HCT116 (cell line): ENCODE measurements at regions not wholly inside any gene's neighbourhood (a gene's known extent, or its start where the extent isn't known, plus 50 kb on each side); places are given as distances from the start of the nearest gene placed in this dataset.

ENCODE experiments used
- ATAC-seq: fragments of 200-7000 bp; cut with Tn5 transposase; 2 replicates; pipeline ENCODE4 v1.9.1; 2020; ENCODE audit warnings: mild to moderate bottlenecking, moderate library complexity
- BruUV-seq: library from RNA; stranded (reverse); fragments of 400-500 nt; replicated peaks from 2 replicates; lab custom pipeline; 2021; lab: Mats Ljungman, UMichigan
- CTCF ChIA-PET: fragments of 300-600 bp; sonication (Branson Sonifier 250); formaldehyde crosslinking; loops from one replicate; lab custom pipeline; 2021; ENCODE audit warnings: antibody characterized with exemption; lab: Charles Lee
- POLR2A ChIA-PET: fragments of 300-600, 350-600 bp; sonication (Branson Sonifier 250); formaldehyde crosslinking; loops from one replicate; lab custom pipeline; 2021; ENCODE audit warnings: antibody characterized with exemption; lab: Charles Lee
- RAD21 ChIA-PET, 2 experiments: fragments of 300-600 bp; sonication (Branson Sonifier 250); formaldehyde crosslinking; loops; one replicate each; lab custom pipeline; 2023; ENCODE audit warnings: low total read pairs in 2 of 2; ENCODE audit not compliant: uncharacterized antibody in 2 of 2, unreplicated experiment in 2 of 2, low non-redundant PET in 1 of 2; lab: Charles Lee
- DNase-seq: peaks from one replicate; pipeline ENCODE4 v3.0.0-alpha.2; 2010; ENCODE audit warnings: low read depth, low spot score
- H2AFZ ChIP-seq: fragments of 200-600 bp; shearing (Covaris generic), sonication (generic); 2 replicates; pipeline ENCODE4 v1.6.1; 2017; ENCODE audit warnings: low read depth, mixed run types, mixed read lengths, antibody characterized with exemption, low read length; ENCODE audit not compliant: poor library complexity, severe bottlenecking
- H3K27ac ChIP-seq: 2 replicates; pipeline ENCODE4 v1.5.1; 2012; ENCODE audit warnings: low read depth, low read length
- H3K27me3 ChIP-seq: fragments of 200-600 bp; sonication (generic); 2 replicates; pipeline ENCODE4 v1.6.1; 2016; ENCODE audit warnings: mixed run types, low read length, mixed read lengths; ENCODE audit not compliant: insufficient read depth
- H3K36me3 ChIP-seq, 2 experiments: fragments of 200-500 bp in 1 of 2; fragments of 200-600 bp in 1 of 2; sonication (Bioruptor generic) in 1 of 2; sonication (generic) in 1 of 2; 2 replicates each; pipeline versions ENCODE4 v1.5.1 to v1.6.1; 2014 to 2016; ENCODE audit warnings: low read length in 2 of 2, inconsistent platforms in 1 of 2, mixed read lengths in 1 of 2, mixed run types in 1 of 2; ENCODE audit not compliant: insufficient read depth in 2 of 2, control insufficient read depth in 1 of 2
- H3K4me1 ChIP-seq, 2 experiments: fragments of 200-600 bp in 1 of 2; sonication (generic) in 1 of 2; 2 replicates each; pipeline versions ENCODE4 v1.5.1 to v1.6.1; 2012 to 2017; ENCODE audit warnings: low read length in 2 of 2, inconsistent platforms in 1 of 2, mild to moderate bottlenecking in 1 of 2, mixed read lengths in 1 of 2, mixed run types in 1 of 2, moderate library complexity in 1 of 2; ENCODE audit not compliant: insufficient read depth in 2 of 2, control insufficient read depth in 1 of 2
- H3K4me2 ChIP-seq: fragments of 200-600 bp; sonication (generic); 2 replicates; pipeline ENCODE4 v1.6.1; 2017; ENCODE audit warnings: mixed run types, low read length, mixed read lengths
- H3K4me3 ChIP-seq, 2 experiments: fragments of 200-600 bp in 1 of 2; sonication (generic) in 1 of 2; replicated peaks in 1 of 2; 2 replicates each; pipeline ENCODE4 v1.5.1; 2011 to 2016; ENCODE audit warnings: low read length in 2 of 2, control low read depth in 1 of 2, low read depth in 1 of 2, mild to moderate bottlenecking in 1 of 2, mixed read lengths in 1 of 2, mixed run types in 1 of 2
- H3K79me2 ChIP-seq: fragments of 200-600 bp; sonication (generic); 2 replicates; pipeline ENCODE4 v1.6.1; 2017; ENCODE audit warnings: mild to moderate bottlenecking, mixed run types, low read length, moderate library complexity, mixed read lengths; ENCODE audit not compliant: insufficient read depth
- H3K9ac ChIP-seq: fragments of 200-600 bp; sonication (generic); 2 replicates; pipeline ENCODE4 v1.6.1; 2016; ENCODE audit warnings: low read length, mixed read lengths
- H3K9me2 ChIP-seq: fragments of 200-600 bp; sonication (generic), shearing (Covaris generic); 2 replicates; pipeline ENCODE4 v1.6.1; 2017; ENCODE audit warnings: mixed run types, mild to moderate bottlenecking, moderate library complexity; ENCODE audit not compliant: insufficient read depth
- H3K9me3 ChIP-seq, 2 experiments: fragments of 200-500 bp in 1 of 2; fragments of 200-600 bp in 1 of 2; sonication (Bioruptor generic) in 1 of 2; sonication (generic) in 1 of 2; 2 replicates each; pipeline ENCODE4 v1.6.1; 2014 to 2017; ENCODE audit warnings: low read length in 2 of 2, mixed read lengths in 2 of 2, inconsistent platforms in 1 of 2, low read depth in 1 of 2, mild to moderate bottlenecking in 1 of 2, mixed run types in 1 of 2, moderate library complexity in 1 of 2; ENCODE audit not compliant: control insufficient read depth in 1 of 2, insufficient read depth in 1 of 2
- H4K20me1 ChIP-seq: fragments of 200-600 bp; sonication (generic), shearing (Covaris generic); 2 replicates; pipeline ENCODE4 v1.6.1; 2017; ENCODE audit warnings: mixed run types, mild to moderate bottlenecking, moderate library complexity; ENCODE audit not compliant: insufficient read depth
- CBX3 ChIP-seq: IDR thresholded peaks from 2 replicates; pipeline ENCODE4 v1.6.1; 2012; ENCODE audit warnings: low read depth
- CEBPB ChIP-seq: IDR thresholded peaks from 2 replicates; pipeline ENCODE4 v1.6.1; 2012; ENCODE audit warnings: low read depth
- CTCF ChIP-seq, 3 experiments: fragments of 200-600 bp in 1 of 3; sonication (generic) in 1 of 3; IDR thresholded peaks in 2 of 3; conservative IDR thresholded peaks in 1 of 3; 2 replicates each; pipeline ENCODE4 v1.5.1; 2012 to 2017; ENCODE audit warnings: low read depth in 2 of 3, low read length in 2 of 3, antibody characterized with exemption in 1 of 3, borderline replicate concordance in 1 of 3, control low read depth in 1 of 3, mild to moderate bottlenecking in 1 of 3, mixed read lengths in 1 of 3, mixed run types in 1 of 3, moderate library complexity in 1 of 3; ENCODE audit not compliant: insufficient read depth in 1 of 3
- EGR1 ChIP-seq: IDR thresholded peaks from 2 replicates; pipeline ENCODE4 v1.6.1; 2012; ENCODE audit warnings: low read depth
- ELF1 ChIP-seq: IDR thresholded peaks from 2 replicates; pipeline ENCODE4 v1.6.1; 2012; ENCODE audit warnings: low read depth, borderline replicate concordance
- FOSL1 ChIP-seq: IDR thresholded peaks from 2 replicates; pipeline ENCODE4 v1.6.1; 2012; ENCODE audit warnings: low read depth
- JUND ChIP-seq: IDR thresholded peaks from 2 replicates; pipeline ENCODE4 v1.6.1; 2012
- MAX ChIP-seq: IDR thresholded peaks from 2 replicates; pipeline ENCODE4 v1.6.1; 2012
- SIN3A ChIP-seq: IDR thresholded peaks from 2 replicates; pipeline ENCODE4 v1.6.1; 2012; ENCODE audit warnings: low read depth
- SP1 ChIP-seq: IDR thresholded peaks from 2 replicates; pipeline ENCODE4 v1.6.1; 2012; ENCODE audit warnings: low read depth
- TCF7L2 ChIP-seq: IDR thresholded peaks from 2 replicates; pipeline ENCODE4 v1.7.0; 2011; ENCODE audit warnings: borderline replicate concordance, inconsistent platforms; ENCODE audit not compliant: insufficient read depth, insufficient read length; ENCODE audit errors: extremely low read depth
- YY1 ChIP-seq: IDR thresholded peaks from 2 replicates; pipeline ENCODE4 v1.6.1; 2011; ENCODE audit warnings: low read length, low read depth, moderate library complexity, mild to moderate bottlenecking; ENCODE audit not compliant: insufficient replicate concordance; ENCODE audit errors: extremely low read depth
- ZFX ChIP-seq: fragments of 450-650 bp; IDR thresholded peaks from 2 replicates; pipeline ENCODE4 v1.6.1; 2017
- ZNF274 ChIP-seq: fragments of 200-500 bp; sonication (Bioruptor generic); IDR thresholded peaks from 2 replicates; pipeline ENCODE4 v1.6.1; 2014; ENCODE audit warnings: mild to moderate bottlenecking, low read depth, low read length, inconsistent platforms
- intact Hi-C: fragments of 100-400 bp; cut with micrococcal nuclease; formaldehyde crosslinking; loops from 2 replicates; pipeline ENCODE4 v1.10.0; 2022

GRCh38 chr14:89000007-89000942 lies 175.8 kb downstream of the TTC8 start:
- H3K9me3 ChIP-seq: no peaks in the 10 kb centered on the region
- RAD21 ChIA-PET: no interaction called here
- no peaks in the 10 kb centered on the region for H3K36me3 ChIP-seq
- POLR2A ChIA-PET: interaction anchor here (0.8 kb wide), 1 partner anchor 12 kb away, joined by 3 read pairs; no protein-coding TSS in a partner anchor
- DNase-seq (peak; percentile 53), ATAC-seq (peak; percentile 93)
- peak overlapping the region; percentile 36 for H2AFZ ChIP-seq
- no peaks in the 10 kb centered on the region for H3K27me3 ChIP-seq
- no peaks in the 10 kb centered on the region for H4K20me1 ChIP-seq
- peak overlapping the region in 1 of 2 experiments; percentile 9; a peak in 1 of 4 replicates for H3K4me3 ChIP-seq
- peak overlapping the region; percentile 54 for H3K4me2 ChIP-seq
- BruUV-seq: no TSS peak
- H3K27ac ChIP-seq: no peak overlapping the region
- CTCF ChIA-PET: no interaction called here
- peaks cover 10 to 23% of the 10 kb centered on the region in 2 experiments for H3K4me1 ChIP-seq
- TF ChIP-seq TCF7L2 (peak; percentile 31), JUND (peak; percentile 58), FOSL1 (peak; percentile 64), EGR1 (0 out of 2 replicates have a peak, but pooled peaks have one; percentile 26), CEBPB (peak; percentile 88), MAX (no peak), ZNF274 (no peak), ZFX (no peak), YY1 (no peak), SIN3A (no peak), CBX3 (0 out of 2 replicates have a peak, but pooled peaks have one; percentile 23), CTCF (IDR thresholded peaks at IDR 0.05 in 2 of 3, conservative IDR thresholded peaks at IDR 0.05 in 1 of 3; ENCODE audit: borderline replicate concordance in 1 of 3, insufficient read depth in 1 of 3, low read depth in 2 of 3, low read length in 2 of 3) (no peak), ELF1 (no peak), SP1 (peak; percentile 42; the same call in 1 of the 2 replicates)
- H3K9me2 ChIP-seq: no peaks in the 10 kb centered on the region
- H3K9ac ChIP-seq: no peak overlapping the region
- intact Hi-C loops: no loop called here
- no peaks in the 10 kb centered on the region for H3K79me2 ChIP-seq
